Activated B cell treated with CpG ODN at 0.5 μM for 24 hours (primary cell): ENCODE measurements at regions not wholly inside any gene's neighbourhood (a gene's known extent, or its start where the extent isn't known, plus 50 kb on each side); places are given as distances from the start of the nearest gene placed in this dataset.

ENCODE experiments used
- ATAC-seq: fragments of 200-7000 bp; cut with Tn5 transposase; one replicate; pipeline ENCODE4 v1.10.0; 2021; ENCODE audit warnings: low read depth, mild to moderate bottlenecking, moderate library complexity
- CTCF ChIA-PET: fragments of 350-600 bp; sonication (Branson Sonifier 250); formaldehyde crosslinking; loops from one replicate; lab custom pipeline; 2021; ENCODE audit warnings: antibody characterized with exemption; lab: Charles Lee
- POLR2A ChIA-PET: fragments of 350-600 bp; sonication (Branson Sonifier 250); formaldehyde crosslinking; loops from one replicate; lab custom pipeline; 2021; ENCODE audit warnings: antibody characterized with exemption; lab: Charles Lee
- DNase-seq: peaks from one replicate; pipeline ENCODE4 v3.0.0; 2022
- H3K27ac Mint-ChIP-seq: one replicate; pipeline ENCODE4 v1.8.0; 2020; ENCODE audit warnings: mixed read lengths
- H3K27me3 Mint-ChIP-seq: one replicate; pipeline ENCODE4 v1.8.0; 2021; ENCODE audit warnings: mixed read lengths
- H3K36me3 Mint-ChIP-seq: one replicate; pipeline ENCODE4 v1.8.0; 2021; ENCODE audit warnings: low read depth, mixed read lengths
- H3K4me1 Mint-ChIP-seq: one replicate; pipeline ENCODE4 v1.8.0; 2021; ENCODE audit warnings: mixed read lengths
- H3K4me3 Mint-ChIP-seq: one replicate; pipeline ENCODE4 v1.8.0; 2020; ENCODE audit warnings: mild to moderate bottlenecking, mixed read lengths
- H3K9me3 Mint-ChIP-seq: one replicate; pipeline ENCODE4 v1.8.0; 2020; ENCODE audit warnings: mixed read lengths
- intact Hi-C: fragments of 100-400 bp; cut with micrococcal nuclease; formaldehyde crosslinking; loops from one replicate; pipeline ENCODE4 v1.15.1; 2024
- TF ChIP-seq, protein P1 (sequence below): fragments of 200-600 bp; IDR thresholded peaks from one replicate; pipeline ENCODE4 v1.8.0; 2022; ENCODE audit warnings: antibody characterized with exemption, mild to moderate bottlenecking

DNA sequence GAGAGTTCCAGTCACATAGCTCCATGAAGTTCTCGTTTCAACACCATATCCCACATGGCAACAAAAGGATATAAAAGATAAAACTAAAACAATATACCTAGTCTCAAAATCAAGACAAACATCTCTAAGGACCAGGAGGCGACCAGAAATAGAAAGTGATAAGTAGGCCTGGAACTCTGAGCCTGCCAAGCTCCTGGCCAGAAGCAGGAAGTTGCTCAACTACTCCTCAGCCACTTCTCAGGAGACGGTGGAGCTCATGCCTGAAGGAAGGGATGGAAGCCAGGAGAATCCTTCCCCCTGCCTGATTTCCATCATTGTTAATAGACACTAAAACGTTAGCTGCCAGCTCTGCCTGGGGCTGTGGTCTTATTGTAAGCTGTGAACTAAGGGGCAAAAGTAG is 94.7 kb downstream of the DISP1 start:
- no peak for ATAC-seq
- intact Hi-C loops = no loop called here
- CTCF ChIA-PET = no interaction called here

DNA sequence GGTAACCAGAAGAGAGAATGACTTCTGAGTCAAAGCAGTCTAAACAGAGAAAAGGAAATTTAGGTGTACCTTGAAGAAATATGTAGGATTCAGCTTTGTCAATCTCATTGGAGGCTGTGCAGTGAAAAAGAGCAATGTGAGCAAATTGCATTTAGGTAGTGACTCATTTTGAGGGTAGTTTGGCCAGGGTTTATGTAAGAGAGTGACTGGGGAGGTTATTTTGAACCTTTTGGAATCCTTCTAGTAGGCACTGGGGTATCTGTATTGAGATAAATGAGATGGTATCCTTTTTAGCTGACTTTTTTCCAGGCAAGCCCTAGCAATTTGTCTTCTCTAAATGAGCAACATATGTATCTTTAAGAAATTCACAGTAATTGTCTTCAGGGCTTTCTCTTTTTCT is 95.9 kb downstream of the DISP1 start:
- intact Hi-C loops = no loop called here
- Mint-ChIP-seq H3K9me3 (peaks cover 2% of the 10 kb centered on the region), H3K4me1 (no peaks in the 10 kb centered on the region), H3K27me3 (no peaks in the 10 kb centered on the region), H3K36me3 (no peaks in the 10 kb centered on the region), H3K4me3 (no peak overlapping the region), H3K27ac (no peak overlapping the region)
- ChIA-PET POLR2A (no interaction called here), CTCF (no interaction called here)
- DNase-seq (no peak), ATAC-seq (no peak)
- TF ChIP-seq, protein P1, sequence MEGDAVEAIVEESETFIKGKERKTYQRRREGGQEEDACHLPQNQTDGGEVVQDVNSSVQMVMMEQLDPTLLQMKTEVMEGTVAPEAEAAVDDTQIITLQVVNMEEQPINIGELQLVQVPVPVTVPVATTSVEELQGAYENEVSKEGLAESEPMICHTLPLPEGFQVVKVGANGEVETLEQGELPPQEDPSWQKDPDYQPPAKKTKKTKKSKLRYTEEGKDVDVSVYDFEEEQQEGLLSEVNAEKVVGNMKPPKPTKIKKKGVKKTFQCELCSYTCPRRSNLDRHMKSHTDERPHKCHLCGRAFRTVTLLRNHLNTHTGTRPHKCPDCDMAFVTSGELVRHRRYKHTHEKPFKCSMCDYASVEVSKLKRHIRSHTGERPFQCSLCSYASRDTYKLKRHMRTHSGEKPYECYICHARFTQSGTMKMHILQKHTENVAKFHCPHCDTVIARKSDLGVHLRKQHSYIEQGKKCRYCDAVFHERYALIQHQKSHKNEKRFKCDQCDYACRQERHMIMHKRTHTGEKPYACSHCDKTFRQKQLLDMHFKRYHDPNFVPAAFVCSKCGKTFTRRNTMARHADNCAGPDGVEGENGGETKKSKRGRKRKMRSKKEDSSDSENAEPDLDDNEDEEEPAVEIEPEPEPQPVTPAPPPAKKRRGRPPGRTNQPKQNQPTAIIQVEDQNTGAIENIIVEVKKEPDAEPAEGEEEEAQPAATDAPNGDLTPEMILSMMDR = no peak

More for the DNA sequence above, 94.7 kb downstream of the DISP1 start:
- no peak overlapping the region for H3K4me3 Mint-ChIP-seq
- H3K9me3 Mint-ChIP-seq = peaks cover 2% of the 10 kb centered on the region
- H3K27me3 Mint-ChIP-seq = no peaks in the 10 kb centered on the region
- no peak for DNase-seq
- no peaks in the 10 kb centered on the region for H3K4me1 Mint-ChIP-seq
- POLR2A ChIA-PET = no interaction called here
- H3K27ac Mint-ChIP-seq = no peak overlapping the region
- TF ChIP-seq, protein P1 = no peak
- H3K36me3 Mint-ChIP-seq = no peaks in the 10 kb centered on the region

DNA sequence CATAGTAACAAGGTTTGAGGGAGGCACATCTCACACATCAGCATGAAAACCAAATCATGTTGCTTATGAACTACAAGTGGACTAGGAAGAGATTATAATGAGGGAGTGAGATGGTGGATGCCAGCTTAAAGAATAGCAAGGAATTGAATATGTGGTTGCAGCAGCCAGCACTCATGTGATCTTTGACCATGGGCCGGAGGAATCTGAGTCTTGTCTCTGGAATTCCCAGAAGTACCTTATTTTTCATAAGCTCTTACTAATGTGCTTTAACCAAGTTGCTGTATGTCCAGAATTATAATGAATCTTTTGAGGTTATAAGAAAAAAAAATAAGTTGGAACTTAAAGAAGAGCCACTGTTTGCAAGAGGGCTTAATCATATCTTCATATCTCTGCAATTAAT is 97.0 kb downstream of the DISP1 start:
- ChIA-PET CTCF (interaction anchor here (0.6 kb wide), 1 partner anchor 138 kb away, joined by 3 read pairs; no protein-coding TSS in a partner anchor), POLR2A (no interaction called here)
- DNase-seq = no peak
- no peak for ATAC-seq
- no peak overlapping the region for H3K27ac Mint-ChIP-seq
- H3K9me3 Mint-ChIP-seq = peaks cover 3% of the 10 kb centered on the region
- H3K4me1 Mint-ChIP-seq = no peaks in the 10 kb centered on the region
- peaks cover 5% of the 10 kb centered on the region for H3K36me3 Mint-ChIP-seq
- no peak overlapping the region for H3K4me3 Mint-ChIP-seq
- intact Hi-C loops = no loop called here
- TF ChIP-seq, protein P1 = no peak
- no peaks in the 10 kb centered on the region for H3K27me3 Mint-ChIP-seq

DNA sequence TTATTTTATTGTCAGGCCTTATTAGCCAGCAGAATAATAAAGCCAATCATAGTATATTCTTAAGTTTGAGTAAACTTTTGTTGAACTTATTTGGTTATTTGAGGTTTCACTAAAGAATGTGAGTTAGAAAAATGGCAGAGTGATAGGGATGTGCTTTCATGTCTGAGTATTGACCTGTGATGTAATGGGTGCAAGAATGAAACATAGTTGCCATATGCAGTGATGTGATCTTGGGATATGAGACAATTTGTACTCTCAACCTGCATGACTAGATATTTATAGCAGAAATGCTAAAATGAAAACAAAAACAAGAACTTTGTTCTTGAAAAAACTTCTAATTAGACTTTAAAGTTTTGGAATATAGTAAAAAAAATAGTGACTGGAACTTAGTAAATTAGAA is 97.9 kb downstream of the DISP1 start:
- CTCF ChIA-PET = interaction anchor here (0.6 kb wide), 1 partner anchor 137 kb away, joined by 3 read pairs; no protein-coding TSS in a partner anchor
- ATAC-seq = no peak
- intact Hi-C loops = no loop called here
- TF ChIP-seq, protein P1 = no peak
- DNase-seq = no peak
- Mint-ChIP-seq H3K36me3 (peaks cover 7% of the 10 kb centered on the region), H3K4me3 (no peak overlapping the region), H3K27me3 (no peaks in the 10 kb centered on the region), H3K9me3 (peaks cover 8% of the 10 kb centered on the region), H3K4me1 (no peaks in the 10 kb centered on the region), H3K27ac (no peak overlapping the region)
- POLR2A ChIA-PET = no interaction called here

DNA sequence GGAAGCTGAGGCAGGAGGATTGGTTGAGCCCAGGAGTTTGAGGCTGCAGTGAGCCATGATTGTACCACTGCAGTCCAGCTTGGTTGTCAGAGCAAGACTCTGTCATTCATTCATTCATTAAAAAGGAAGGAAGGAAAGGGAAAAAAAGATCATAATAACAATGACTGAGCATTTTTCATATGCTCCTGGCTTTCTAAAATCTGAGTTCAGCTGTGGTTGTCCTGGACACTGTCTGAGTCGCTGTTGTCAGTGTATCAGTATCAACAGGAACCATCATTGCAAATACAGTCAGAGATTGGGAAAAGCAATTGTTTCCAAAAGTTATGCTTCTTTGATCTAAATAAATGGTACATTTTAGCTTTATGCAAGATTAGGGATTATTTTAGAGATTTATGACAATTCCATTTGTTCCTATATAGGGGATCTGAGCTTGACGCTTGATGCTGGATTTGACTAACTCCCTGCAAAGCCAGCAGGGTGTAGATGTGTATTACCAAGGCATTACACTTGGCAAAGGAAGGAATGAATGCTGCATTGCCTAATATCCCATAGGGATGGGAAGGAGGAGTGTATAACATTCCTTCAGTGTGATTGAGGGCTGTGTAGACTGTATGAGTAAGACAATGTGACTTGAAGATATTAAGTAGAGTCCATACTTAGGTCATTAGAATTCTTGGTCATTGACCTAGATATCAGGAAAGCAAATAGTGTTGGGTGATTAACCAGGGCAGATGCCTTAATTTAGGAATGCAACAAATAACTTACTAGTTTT is 100.2 kb downstream of the DISP1 start:
- H3K27me3 Mint-ChIP-seq = no peaks in the 10 kb centered on the region
- H3K4me3 Mint-ChIP-seq = no peak overlapping the region
- TF ChIP-seq, protein P1 = no peak
- no peaks in the 10 kb centered on the region for H3K4me1 Mint-ChIP-seq
- peaks cover 8% of the 10 kb centered on the region for H3K9me3 Mint-ChIP-seq
- H3K36me3 Mint-ChIP-seq = peaks cover 17% of the 10 kb centered on the region
- intact Hi-C loops = no loop called here
- ChIA-PET CTCF (interaction anchor here (0.7 kb wide), 1 partner anchor 219 kb away, joined by 3 read pairs; no protein-coding TSS in a partner anchor), POLR2A (no interaction called here)
- ATAC-seq (no peak), DNase-seq (no peak)
- no peak overlapping the region for H3K27ac Mint-ChIP-seq
